ENCODE measurements at regions not wholly inside any gene's neighbourhood (a gene's known extent, or its start where the extent isn't known, plus 50 kb on each side); places are given as distances from the start of the nearest gene placed in this dataset.

GRCh38 chr1:70542030-70542429 lies 131.0 kb downstream of the CTH start (continued):
- TF ChIP-seq ZNF384 (IDR thresholded peaks at IDR 0.05; ENCODE audit: borderline replicate concordance, low read depth, low read length) (no peak), CHD1 (IDR thresholded peaks at IDR 0.05; ENCODE audit: low read depth, low read length) (no peak), HCFC1 (IDR thresholded peaks at IDR 0.05; ENCODE audit: low read length) (no peak)

GRCh38 chr1:70542856-70543255 lies 131.8 kb downstream of the CTH start:
- ATAC-seq (no peak), FAIRE-seq (no peak), DNase-seq (ENCODE audit: low read depth, low spot score) (no peak)
- SMC1A ChIA-PET (ENCODE audit: uncharacterized antibody, unreplicated experiment) = no interaction called here
- no peaks in the 10 kb centered on the region for H4K20me1 ChIP-seq (ENCODE audit: control insufficient read depth, insufficient read depth)
- POLR2A ChIA-PET = no interaction called here
- H3K36me3 ChIP-seq (ENCODE audit: control insufficient read depth in 2 of 2, insufficient read depth in 2 of 2, low read length in 1 of 2) = no peaks in the 10 kb centered on the region
- H3K27me3 ChIP-seq (replicated peaks in 1 of 2; ENCODE audit: control insufficient read depth in 2 of 2, insufficient read depth in 2 of 2, low read length in 1 of 2) = no peaks in the 10 kb centered on the region
- H2AFZ ChIP-seq (ENCODE audit: control insufficient read depth, low read depth, low read length) = no peak overlapping the region
- BruUV-seq (replicated peaks) = no TSS peak
- H3K4me1 ChIP-seq (ENCODE audit: control insufficient read depth, insufficient read depth, low read length) = no peaks in the 10 kb centered on the region
- CTCF ChIA-PET = interaction anchor here (1.1 kb wide), 1 partner anchor 14 kb away, joined by 3 read pairs; no protein-coding TSS in a partner anchor
- no peak overlapping the region for H3K27ac ChIP-seq (ENCODE audit: control insufficient read depth, insufficient read depth)
- no peak overlapping the region for H3K9ac ChIP-seq (ENCODE audit: control insufficient read depth, insufficient read depth, low read length)
- H3K79me2 ChIP-seq (ENCODE audit: control insufficient read depth, insufficient read depth, low read length) = no peaks in the 10 kb centered on the region
- H3K9me3 ChIP-seq (replicated peaks; ENCODE audit: control insufficient read depth, insufficient read depth, low read length) = no peaks in the 10 kb centered on the region
- WGBS (ENCODE audit: insufficient coverage, insufficient replicate concordance, low lambda C conversion rate, missing lambda C conversion rate) = 4% methylated on average over 2 of the region's 2 CpGs
- RAD21 ChIA-PET (ENCODE audit: unreplicated experiment) = no interaction called here
- intact Hi-C loops (cut with micrococcal nuclease; ENCODE audit: unreplicated experiment) = no loop called here
- in situ Hi-C loops (cut with MboI) = no loop called here
- no peak overlapping the region for H3K4me2 ChIP-seq (ENCODE audit: control insufficient read depth, insufficient read depth)
- H3K4me3 ChIP-seq = no peak overlapping the region
- TF ChIP-seq KLF5 (IDR thresholded peaks at IDR 0.05; ENCODE audit: partially characterized antibody) (no peak), PAX8 (IDR thresholded peaks at IDR 0.05) (no peak)

- H4K20me1 ChIP-seq (ENCODE audit: control insufficient read depth, insufficient read depth) = no peaks in the 10 kb centered on the region
- H2AFZ ChIP-seq (ENCODE audit: control insufficient read depth, low read depth, low read length) = no peak overlapping the region
- no peak for ATAC-seq
- no peak for DNase-seq (ENCODE audit: low read depth, low spot score)
- H3K4me2 ChIP-seq (ENCODE audit: control insufficient read depth, insufficient read depth) = no peak overlapping the region
- TF ChIP-seq RCOR1 (conservative IDR thresholded peaks at IDR 0.05; ENCODE audit: low read depth, low read length) = no peak
- TF ChIP-seq EP300 (IDR thresholded peaks at IDR 0.05; ENCODE audit: borderline replicate concordance in 1 of 2, control insufficient read depth in 1 of 2, low read depth in 2 of 2, low read length in 2 of 2) = no peak
- TF ChIP-seq RB1 (IDR thresholded peaks at IDR 0.05; ENCODE audit: borderline replicate concordance) = no peak
- no peak for TF ChIP-seq GABPA (IDR thresholded peaks at IDR 0.05; ENCODE audit: low read depth)
- TF ChIP-seq YBX1 (IDR thresholded peaks at IDR 0.05) = no peak
- TF ChIP-seq ZNF24 (IDR thresholded peaks at IDR 0.05) = no peak
- no peak for TF ChIP-seq FOXK2 (IDR thresholded peaks at IDR 0.05)
- no peak for TF ChIP-seq ZBED1 (IDR thresholded peaks at IDR 0.05; ENCODE audit: borderline replicate concordance)
- TF ChIP-seq ASH2L (IDR thresholded peaks at IDR 0.05; ENCODE audit: borderline replicate concordance, low read depth) = no peak
- no peak for TF ChIP-seq POLR2AphosphoS5 (IDR thresholded peaks at IDR 0.05; ENCODE audit: low read length)
- no peak for TF ChIP-seq DPF2 (IDR thresholded peaks at IDR 0.05)
- no peak for TF ChIP-seq PML (IDR thresholded peaks at IDR 0.05; ENCODE audit: low read length)
- no peak overlapping the region for H3K9ac ChIP-seq (ENCODE audit: control insufficient read depth, insufficient read depth, low read length)
- H3K79me2 ChIP-seq (ENCODE audit: control insufficient read depth, insufficient read depth, low read length) = no peaks in the 10 kb centered on the region
- H3K9me3 ChIP-seq (replicated peaks; ENCODE audit: control insufficient read depth, insufficient read depth, low read length) = no peaks in the 10 kb centered on the region
- no TSS peak for BruUV-seq (replicated peaks)
- ChIA-PET SMC1A (ENCODE audit: uncharacterized antibody, unreplicated experiment) (interaction anchor here (0.6 kb wide), 1 partner anchor 874 kb away, joined by 3 read pairs; no protein-coding TSS in a partner anchor), CTCF (no interaction called here), POLR2A (no interaction called here), RAD21 (ENCODE audit: unreplicated experiment) (no interaction called here)
- in situ Hi-C loops (cut with MboI) = no loop called here
- intact Hi-C loops (cut with micrococcal nuclease; ENCODE audit: unreplicated experiment) = no loop called here
- H3K36me3 ChIP-seq (ENCODE audit: control insufficient read depth in 2 of 2, insufficient read depth in 2 of 2, low read length in 1 of 2) = no peaks in the 10 kb centered on the region
- FAIRE-seq = no peak
- H3K4me1 ChIP-seq (ENCODE audit: control insufficient read depth, insufficient read depth, low read length) = no peaks in the 10 kb centered on the region
- H3K27ac ChIP-seq (ENCODE audit: control insufficient read depth, insufficient read depth) = no peak overlapping the region
- no peak overlapping the region for H3K4me3 ChIP-seq
- 14% methylated on average over 1 of the region's 1 CpG for WGBS (ENCODE audit: insufficient coverage, insufficient replicate concordance, low lambda C conversion rate, missing lambda C conversion rate)
- H3K27me3 ChIP-seq (replicated peaks in 1 of 2; ENCODE audit: control insufficient read depth in 2 of 2, insufficient read depth in 2 of 2, low read length in 1 of 2) = no peaks in the 10 kb centered on the region
These were observed 135.7 kb downstream of the CTH start for GRCh38 chr1:70546726-70547125.

All from GM12878 (cell line).